Kasumi-1 (cell line): ENCODE measurements at regions not wholly inside any gene's neighbourhood (a gene's known extent, or its start where the extent isn't known, plus 50 kb on each side); places are given as distances from the start of the nearest gene placed in this dataset.

Experiments
- DNase-seq, 2 experiments: peaks; one replicate each; lab custom pipeline; 2025; lab: John Stamatoyannopoulos, UW

DNA sequence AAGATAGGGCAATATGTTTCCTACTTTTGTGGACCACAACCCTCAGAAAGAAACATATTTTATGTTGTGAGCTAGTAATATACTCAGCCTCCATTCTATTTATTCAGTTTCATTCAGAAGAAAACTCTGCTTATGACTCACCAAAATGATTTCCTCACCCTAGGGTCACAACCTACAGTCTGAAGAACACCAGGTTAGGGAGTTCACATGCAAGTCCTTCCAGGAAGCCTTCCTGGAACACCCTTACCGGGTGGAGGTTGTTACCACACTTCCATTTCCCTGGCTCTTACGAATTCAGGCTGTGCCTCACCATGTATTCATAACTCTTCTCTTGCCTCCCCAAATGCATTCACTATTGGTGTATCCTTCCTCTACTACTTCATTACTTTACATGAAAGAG is 228.0 kb upstream of the ADAMTS9 start:
- peak in 1 of 2 experiments; percentile 7 for DNase-seq

DNA sequence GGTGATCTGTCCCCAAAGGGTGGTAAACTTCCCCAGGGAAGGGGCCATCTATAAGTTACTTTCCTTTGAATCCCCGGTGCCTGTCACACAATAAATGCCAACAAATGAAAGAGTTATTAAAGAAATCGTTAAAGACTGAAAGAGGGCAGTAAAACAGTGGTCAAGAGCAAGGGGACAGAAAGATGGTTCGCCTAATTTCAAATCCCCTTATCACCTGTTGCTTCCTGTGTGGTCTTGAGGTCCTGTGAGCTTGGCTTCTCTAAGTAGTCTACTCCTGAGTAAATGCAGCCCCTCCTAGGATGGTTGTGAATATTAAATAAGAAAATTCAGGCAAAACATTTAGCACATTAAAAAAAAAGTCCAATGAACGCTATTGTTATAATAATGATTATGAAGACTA is 225.7 kb upstream of the ADAMTS9 start:
- DNase-seq, result no peak

DNA sequence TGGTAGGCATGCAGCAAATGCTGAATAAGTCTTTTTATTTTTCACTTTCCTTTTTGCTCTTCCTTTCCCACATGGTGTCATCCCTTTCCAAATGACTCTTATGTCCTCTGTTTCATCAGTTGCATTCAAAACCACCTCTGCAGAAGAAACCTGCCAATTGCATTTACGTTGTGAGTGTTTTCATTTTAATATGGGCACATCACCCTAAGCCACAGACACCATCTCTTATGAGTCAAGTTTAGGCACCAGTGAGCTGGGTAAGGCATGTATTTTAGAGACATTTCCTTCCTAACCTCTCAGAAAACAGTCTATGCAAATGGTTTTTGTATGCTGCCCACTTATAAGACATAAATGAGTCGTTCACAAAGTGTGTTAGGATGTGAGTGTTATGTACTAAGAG is 223.3 kb upstream of the ADAMTS9 start:
- no peak for DNase-seq

DNA sequence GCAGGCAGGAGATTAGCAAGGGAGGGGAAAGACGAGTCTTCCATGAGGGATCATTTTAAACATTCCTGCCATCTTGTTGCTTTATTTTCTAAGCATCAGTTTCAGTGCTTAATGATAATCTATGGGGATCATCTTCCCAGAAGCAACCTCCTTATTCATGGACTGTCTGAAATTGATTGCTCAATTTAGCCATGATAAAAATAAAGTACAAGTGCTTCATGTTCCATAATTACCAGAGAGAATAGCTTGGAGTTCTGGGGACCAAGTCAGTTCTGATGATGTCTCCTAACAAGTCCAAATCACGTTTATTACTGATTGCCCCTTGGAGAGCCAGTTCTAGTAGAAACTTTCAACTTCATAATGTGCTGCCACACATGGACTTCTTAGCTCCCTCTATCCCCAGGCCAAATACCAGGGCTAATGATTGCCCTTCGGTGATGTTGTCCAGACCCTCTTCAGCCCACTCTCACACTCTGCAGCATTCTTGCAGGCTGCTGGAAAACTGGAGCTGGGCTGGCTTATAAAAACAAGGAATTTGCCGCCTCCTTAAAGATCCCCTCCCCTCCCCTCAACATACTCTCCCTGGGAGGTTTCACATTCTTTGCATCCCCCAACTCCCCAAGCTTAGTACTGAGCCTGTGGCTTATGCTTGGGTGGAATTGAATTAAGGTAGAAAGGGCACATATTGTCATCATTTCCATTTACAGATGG is 222.1 kb upstream of the ADAMTS9 start:
- no peak for DNase-seq

DNA sequence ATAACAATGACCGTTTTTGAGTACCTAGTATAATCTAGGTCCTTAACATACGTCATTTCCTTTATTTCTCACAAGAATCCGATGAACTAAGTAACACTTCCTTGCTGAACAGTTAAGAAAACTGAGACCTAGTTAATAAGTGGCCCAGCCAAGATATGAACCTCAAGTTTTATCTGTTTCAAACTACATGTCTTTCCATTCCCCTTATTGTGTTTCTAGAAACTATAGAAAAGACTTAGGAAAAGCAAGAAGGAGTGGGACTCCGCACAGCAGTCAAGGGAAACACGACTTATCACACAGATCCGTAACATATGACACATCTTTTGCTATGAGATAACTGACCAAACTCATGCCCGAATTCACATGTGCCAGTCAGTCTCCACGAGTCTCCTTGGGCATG is 221.2 kb upstream of the ADAMTS9 start:
- DNase-seq, result no peak

DNA sequence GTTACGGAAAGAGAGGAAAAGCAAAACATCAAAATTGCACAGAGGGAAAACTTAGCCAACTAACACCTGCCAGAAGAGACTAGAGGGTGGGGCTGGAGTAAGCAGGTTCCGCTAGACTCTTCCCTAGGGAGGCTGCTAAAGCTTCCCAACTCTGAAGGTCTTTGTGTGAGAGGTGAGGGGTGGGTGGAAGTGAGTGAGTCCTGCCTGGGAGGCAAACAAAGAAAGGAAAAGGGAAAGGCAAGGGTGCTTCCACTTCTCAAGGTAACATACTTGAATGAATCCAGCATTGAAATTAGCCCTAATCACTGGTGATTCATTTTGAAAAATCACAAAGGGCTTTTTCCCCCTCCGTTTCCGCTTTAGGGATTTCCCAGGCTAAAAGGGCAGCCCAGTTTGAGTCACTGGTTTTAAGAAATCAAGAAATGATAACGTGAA is 220.5 kb upstream of the ADAMTS9 start:
- DNase-seq, result no peak

DNA sequence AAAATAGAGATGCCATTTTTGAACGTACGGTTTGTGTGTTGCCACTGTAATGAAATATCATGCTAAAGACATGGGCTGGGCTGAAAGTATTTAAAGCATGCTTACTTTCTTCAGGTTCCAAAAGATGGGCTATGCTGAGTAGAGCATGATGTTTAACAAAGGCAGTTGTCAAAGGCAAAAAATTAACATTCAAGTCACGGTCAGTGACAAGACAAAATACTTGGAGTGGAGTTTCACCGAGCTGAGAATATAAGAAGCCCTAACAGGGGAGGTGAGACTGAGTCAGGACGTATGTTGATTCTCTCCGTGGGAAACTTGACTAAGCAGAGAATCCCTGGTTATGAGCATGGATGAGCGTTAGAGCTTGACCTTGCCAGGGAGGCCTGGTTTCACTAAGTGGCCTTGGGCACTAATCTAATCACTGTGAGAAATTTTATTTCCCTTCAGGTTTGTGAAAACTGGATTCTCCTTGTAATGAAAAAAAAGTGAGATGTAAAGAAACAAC is 218.2 kb upstream of the ADAMTS9 start:
- DNase-seq, result no peak

DNA sequence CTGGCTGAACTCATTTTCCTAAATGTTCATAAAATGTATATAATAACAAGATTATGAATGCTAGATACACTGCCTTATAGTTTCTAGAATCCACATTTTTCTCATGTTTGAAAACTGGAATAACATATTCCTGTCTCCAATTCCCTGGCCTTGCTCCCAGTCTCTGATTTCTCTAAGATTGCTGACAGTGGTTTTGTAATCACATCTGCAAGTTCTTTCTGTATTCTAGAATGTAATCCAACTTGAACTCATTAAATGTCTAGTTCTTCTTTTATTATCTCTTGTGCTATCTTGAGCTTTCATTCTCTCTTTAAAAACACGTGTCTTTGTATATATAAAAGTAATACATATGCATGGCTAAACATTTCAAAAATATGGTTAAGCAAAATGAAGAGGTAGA is 215.2 kb upstream of the ADAMTS9 start:
- no peak for DNase-seq

DNA sequence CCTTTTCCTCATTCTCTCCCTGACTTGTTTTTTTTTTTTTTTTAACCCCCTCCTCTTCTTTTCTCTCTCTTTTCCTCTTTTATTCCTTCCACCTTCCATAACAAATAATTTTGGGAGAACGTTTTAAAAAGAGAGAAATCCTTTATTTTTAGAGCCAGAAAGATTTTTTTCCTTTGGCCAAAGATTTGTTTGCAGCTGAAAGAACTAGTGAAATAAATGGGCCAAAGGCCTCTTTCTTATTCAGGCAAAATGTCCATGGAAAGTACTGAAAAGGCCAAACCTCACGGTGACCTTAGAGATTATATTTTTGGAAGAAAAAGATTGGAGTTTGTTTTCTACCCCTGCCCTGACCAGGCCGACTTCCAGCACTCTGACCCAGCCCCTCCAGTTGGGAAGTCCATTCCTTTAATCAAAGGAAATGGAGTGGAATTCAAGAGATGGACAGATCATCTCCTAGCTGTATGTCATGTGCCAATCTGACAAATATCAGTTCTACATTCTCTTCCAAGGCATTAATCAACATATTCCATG is 214.3 kb upstream of the ADAMTS9 start:
- no peak for DNase-seq

DNA sequence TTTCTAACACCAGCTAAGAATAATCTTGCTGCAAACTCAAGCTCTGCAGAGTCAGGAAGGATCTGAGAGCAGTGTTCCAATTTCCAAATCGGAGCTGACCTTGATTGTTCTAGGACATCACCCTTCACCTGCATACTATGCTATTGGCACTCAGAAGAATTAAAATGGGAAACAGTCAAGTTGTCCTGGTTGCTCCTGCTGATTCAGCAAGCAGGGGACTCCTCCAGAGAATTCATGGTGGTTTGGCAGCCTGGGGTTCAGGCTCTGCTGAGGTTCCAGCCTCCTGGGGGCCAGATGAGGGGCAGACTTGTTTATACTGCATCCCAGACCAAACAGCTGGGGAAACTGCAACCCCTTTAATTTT is 213.7 kb upstream of the ADAMTS9 start:
- no peak for DNase-seq

DNA sequence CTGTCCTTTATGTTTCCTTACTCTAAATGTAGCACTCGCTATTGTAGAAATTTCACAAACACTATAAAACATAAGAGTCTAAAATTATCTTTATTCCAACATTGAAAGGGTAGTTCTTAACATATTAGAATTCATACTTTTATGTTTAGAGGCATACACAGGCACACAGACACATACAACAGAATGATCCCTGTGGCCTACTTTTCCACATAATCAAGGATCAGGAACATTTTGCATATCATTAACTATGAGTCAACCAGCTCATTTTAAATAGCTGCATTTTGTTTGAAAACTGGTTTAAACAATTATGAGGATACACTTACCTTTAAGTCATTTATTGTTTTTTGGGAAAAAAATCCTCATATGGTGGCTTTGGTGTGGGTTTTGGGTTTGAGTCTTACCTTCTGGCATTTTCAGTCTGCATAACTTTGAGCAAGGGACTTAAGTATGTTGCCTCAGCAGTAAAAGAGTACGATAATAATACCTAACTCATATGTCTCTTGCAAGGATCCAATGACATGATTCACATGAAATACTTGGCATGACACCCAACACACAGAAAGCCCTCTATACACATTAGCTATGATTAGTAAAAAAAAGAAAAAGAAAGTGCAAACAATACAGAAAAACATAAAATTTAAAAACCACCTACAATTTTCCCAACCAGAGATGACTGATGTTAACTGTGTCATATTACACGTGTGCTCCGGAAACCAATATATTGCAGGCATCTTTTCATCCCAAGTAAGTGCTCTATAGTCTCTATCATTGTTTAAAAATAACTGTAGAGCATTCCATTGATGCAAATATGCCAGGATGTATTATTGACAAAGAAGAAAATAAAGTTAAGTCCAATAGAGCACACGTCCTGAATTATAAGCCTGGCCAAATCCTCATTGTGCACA is 213.1 kb upstream of the ADAMTS9 start:
- DNase-seq, result no peak

DNA sequence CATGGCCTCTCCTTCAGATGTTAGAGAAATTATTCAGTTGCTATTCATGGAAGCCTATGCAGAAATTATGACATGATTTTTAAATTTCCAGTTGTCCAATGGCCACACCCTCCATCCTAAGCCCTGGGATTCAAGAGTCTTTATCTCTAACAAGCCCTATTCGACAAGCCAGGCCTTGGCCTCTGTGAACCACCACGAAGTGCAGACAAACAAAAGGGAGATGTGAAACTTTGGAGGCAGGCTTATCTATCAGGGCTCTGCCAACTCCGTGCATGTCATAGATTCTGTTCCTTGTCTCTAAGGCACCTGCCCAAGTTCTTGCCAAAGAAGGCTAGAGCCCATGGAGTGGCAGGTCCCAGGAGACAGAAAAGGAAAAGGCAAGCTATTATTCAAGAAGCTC is 212.4 kb upstream of the ADAMTS9 start:
- no peak for DNase-seq

DNA sequence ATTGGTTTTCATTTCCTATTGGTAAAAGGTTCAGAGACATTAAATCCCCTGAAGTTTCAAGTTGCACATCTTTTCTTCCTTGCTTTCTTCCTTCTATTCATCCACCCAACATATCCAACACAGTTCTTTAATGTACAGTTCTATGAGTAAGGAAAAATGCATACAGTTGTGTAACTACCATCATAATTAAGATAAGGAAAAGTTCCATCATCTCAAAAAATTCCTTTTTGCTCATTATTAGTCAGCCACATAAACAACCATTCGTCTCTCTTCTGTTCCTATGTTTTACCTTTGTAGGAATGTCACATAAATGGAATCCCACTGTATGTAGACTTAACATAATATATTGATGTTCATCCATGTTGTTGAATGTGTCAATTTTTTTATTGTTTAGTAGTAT is 211.1 kb upstream of the ADAMTS9 start:
- DNase-seq, result no peak

DNA sequence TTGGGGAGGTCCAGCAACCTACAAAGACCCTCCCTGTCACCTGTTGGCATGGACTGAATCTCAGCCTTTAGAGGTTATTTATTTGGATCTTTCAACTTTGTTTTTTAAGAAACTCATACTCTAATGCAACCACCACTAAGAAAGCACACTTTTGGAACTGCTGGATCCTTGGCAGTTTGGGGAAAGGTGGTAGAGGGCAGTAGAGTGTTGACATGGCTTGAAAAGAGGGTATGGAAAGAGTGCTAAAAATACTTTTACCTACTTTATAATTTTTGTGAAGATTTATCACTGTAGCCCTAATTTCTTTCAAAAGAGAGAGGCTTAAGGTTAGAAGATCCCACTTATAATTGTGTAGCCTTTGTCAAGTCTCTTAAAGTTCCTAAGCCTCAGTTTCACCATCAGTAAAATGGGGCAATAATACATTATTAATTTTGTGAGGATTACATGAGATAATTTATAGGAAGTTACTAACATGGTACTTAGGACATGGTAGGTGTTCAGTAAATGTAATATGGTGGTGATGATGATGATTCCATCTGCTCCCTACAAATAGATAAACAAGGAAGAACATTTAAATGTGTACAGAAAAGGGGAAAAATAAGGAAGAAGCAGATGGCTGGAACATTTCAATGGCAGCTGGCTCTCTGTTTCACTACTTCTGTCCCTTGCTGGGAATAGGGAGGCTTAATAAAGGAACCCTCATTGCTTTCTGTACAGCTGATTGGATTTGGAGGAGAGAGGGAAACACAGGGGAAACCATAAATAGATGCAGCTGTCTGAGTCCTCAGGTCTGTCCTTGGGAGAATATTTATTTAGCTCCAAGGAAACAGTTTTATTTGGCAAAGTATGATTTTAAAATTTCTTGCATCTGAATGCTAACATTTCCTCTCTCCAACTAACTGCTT is 208.4 kb upstream of the ADAMTS9 start:
- no peak for DNase-seq

DNA sequence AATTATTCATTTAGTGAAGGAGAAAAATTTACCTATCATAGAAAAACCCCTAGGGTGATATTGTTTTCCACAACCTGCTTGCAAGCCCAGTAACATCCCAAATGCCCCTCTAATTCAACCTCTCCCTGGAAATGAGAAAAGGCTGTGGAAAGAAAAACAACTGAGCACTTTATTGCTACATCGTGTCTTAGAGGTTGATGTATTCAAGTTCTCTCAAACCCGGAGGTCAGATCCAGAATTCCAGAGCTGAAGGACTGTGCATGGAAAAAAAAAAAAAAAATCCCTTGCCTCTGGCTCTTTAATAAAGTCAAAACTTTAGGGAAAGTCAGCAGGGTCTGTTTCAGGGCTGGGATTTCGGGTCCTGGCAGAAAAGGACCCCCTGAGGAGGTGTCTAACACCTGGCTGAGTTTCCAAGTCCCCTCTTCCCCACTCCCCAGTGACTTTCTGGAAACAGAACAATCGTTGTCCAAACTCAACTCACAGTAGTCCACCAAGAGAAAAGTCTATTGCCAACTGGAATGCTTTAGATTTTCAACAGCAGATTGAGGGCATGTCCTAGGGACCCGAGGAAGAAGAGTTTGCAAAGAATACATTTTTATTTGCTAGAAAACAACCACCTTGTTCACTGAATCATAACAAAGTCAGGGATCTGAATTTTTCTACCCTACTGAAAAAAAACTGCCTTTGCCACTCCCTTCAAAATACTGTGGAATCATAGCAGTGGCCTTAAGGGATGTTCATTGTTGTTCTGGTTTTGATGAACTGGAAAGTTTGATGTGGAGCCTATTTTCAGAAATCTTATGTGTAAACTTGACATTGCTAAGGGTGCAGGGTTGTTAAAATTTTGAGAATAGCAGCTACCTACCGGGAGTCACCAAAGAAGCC is 207.5 kb upstream of the ADAMTS9 start:
- DNase-seq, result no peak

DNA sequence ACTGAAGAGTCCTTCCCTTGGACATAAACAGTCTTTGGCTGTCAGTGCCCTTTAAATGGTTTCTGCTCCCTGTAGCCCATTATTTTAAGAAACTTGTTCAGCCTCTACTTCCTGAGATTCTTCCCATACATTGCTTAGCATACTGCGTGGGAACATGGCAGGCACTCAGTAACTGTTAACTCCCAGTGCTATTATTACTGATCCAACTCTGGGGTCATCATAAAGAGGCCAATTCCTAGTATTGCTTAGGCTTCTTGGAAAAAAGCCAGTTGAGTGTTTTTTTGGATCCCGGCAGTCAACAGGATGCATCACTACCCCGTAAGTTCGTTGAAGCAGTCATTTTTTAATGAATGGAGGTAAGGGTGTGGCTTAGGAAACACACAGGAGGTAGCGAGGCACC is 206.2 kb upstream of the ADAMTS9 start:
- no peak for DNase-seq

DNA sequence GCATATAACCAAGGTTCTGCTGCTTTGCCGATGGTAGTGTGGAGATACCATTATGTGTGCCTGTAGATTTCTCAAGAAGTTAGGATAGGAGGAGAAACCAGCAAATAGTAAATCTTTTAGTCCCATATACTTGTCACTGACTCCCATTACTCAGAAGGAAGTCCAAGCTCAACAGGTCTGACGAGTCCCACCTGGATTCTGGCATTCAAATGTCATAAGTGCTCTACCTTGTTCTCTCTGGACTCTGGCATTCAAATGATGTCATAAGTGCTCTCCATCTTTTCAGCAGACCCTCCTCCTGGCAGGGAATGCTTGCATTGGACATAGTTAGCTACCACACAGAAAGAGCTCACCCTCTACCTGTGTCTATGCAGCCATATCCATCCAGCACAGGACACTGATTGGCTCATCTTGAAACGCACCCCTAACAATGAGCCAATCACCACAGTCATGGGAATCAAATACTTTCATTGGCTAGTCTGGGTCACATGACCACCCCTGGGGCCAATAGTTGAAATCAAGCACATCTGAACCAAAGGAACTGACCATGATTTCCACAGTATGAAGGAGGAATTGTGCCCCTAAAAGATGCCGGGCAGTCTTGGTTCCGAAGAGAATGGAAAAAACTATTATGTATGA is 205.0 kb upstream of the ADAMTS9 start:
- DNase-seq, result no peak

DNA sequence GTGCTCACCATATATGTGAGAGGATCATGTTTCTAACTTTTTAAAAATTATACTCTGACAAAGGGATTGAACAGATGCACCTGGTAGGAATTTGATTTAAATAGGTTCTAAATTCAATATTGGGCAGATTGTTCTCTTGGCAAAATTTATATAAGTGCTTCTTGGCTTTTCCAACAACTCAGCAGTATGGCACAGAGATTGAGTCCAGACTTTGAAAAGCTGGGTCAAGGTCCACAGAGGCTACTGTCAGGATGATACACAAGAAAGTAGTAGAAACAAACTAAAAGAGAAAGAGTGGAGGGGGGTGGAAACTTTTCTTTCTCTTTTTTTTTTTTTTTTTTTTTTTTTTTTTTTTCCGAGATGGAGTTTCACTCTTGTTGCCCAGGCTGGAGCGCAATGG is 203.2 kb upstream of the ADAMTS9 start:
- no peak for DNase-seq

DNA sequence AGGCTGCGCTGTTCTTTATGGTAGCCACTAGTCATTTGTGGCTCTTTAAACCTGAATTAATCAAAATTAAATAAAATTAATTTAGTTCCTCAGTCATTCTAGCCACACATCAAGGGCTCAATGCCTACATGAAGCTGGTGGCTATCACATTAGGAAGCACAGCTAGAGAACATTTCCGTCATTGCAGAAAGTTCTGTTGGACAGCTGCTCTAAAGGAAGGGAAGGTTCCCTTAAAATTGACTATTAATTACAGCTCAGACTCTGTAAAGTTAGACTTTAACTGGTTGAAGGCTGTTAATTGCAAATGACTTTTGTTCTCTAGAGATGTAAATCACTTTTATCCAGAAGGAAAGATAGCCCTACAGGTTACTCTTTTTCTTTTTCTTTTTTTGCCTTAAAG is 202.7 kb upstream of the ADAMTS9 start:
- DNase-seq, result no peak

DNA sequence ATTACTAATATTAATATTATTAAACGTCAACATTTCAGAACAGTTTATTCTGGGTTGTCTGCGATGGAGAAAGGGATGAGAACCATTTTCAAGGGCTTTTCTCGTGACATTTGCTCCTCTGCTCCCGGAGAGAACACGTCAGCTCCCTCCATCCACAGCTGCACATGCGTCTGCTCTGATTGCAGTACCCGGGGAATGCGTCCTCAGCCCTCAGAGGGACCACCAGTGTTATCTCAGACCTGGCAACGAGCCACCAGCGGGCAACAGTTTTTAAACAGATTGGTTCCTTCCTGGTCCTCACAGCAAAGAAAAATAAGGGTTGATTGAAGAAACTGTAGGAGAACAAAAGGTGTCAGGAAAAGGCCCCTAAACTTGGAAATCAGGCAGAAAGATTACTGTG is 202.2 kb upstream of the ADAMTS9 start:
- no peak for DNase-seq
